ENCODE measurements at regions not wholly inside any gene's neighbourhood (a gene's known extent, or its start where the extent isn't known, plus 50 kb on each side); places are given as distances from the start of the nearest gene placed in this dataset.

GRCh38 chr1:162976628-162977027 lies 92.5 kb upstream of the RGS4 start:
- no peak for DNase-seq (ENCODE audit: low read depth, low spot score)
- no peak overlapping the region for H3K4me3 ChIP-seq
- no peaks in the 10 kb centered on the region for H3K36me3 ChIP-seq (ENCODE audit: insufficient read depth, low read length)
- H3K9ac ChIP-seq (ENCODE audit: insufficient read length) = no peak overlapping the region
- no peaks in the 10 kb centered on the region for H3K9me3 ChIP-seq (ENCODE audit: low read depth, low read length)
- H3K27ac ChIP-seq = no peak overlapping the region
- TF ChIP-seq EZH2 (IDR thresholded peaks at IDR 0.05) (no peak), POLR2AphosphoS5 (IDR thresholded peaks at IDR 0.05; ENCODE audit: borderline replicate concordance, low read depth, low read length) (no peak), FOXP2 (optimal IDR thresholded peaks at IDR 0.05; ENCODE audit: control extremely low read depth, extremely low read length, insufficient read depth) (no peak)

GRCh38 chr1:162974810-162975209 lies 94.4 kb upstream of the RGS4 start:
- H3K36me3 ChIP-seq (ENCODE audit: insufficient read depth, low read length) = no peaks in the 10 kb centered on the region
- no peak overlapping the region for H3K9ac ChIP-seq (ENCODE audit: insufficient read length)
- no peak for DNase-seq (ENCODE audit: low read depth, low spot score)
- no peak for TF ChIP-seq FOXP2 (optimal IDR thresholded peaks at IDR 0.05; ENCODE audit: control extremely low read depth, extremely low read length, insufficient read depth)
- TF ChIP-seq EZH2 (IDR thresholded peaks at IDR 0.05) = no peak
- TF ChIP-seq POLR2AphosphoS5 (IDR thresholded peaks at IDR 0.05; ENCODE audit: borderline replicate concordance, low read depth, low read length) = no peak
- no peak overlapping the region for H3K4me3 ChIP-seq
- H3K9me3 ChIP-seq (ENCODE audit: low read depth, low read length) = no peaks in the 10 kb centered on the region
- H3K27ac ChIP-seq = no peak overlapping the region

GRCh38 chr1:162973381-162973795 lies 95.8 kb upstream of the RGS4 start:
- Histone ChIP-seq H3K27ac (no peak overlapping the region), H3K4me3 (no peak overlapping the region), H3K9me3 (ENCODE audit: low read depth, low read length) (no peaks in the 10 kb centered on the region), H3K9ac (ENCODE audit: insufficient read length) (no peak overlapping the region), H3K36me3 (ENCODE audit: insufficient read depth, low read length) (no peaks in the 10 kb centered on the region)
- DNase-seq (ENCODE audit: low read depth, low spot score) = no peak
- no peak for TF ChIP-seq FOXP2 (optimal IDR thresholded peaks at IDR 0.05; ENCODE audit: control extremely low read depth, extremely low read length, insufficient read depth)
- no peak for TF ChIP-seq EZH2 (IDR thresholded peaks at IDR 0.05)
- TF ChIP-seq POLR2AphosphoS5 (IDR thresholded peaks at IDR 0.05; ENCODE audit: borderline replicate concordance, low read depth, low read length) = no peak

GRCh38 chr1:162972773-162973172 lies 96.4 kb upstream of the RGS4 start:
- no peak for DNase-seq (ENCODE audit: low read depth, low spot score)
- Histone ChIP-seq H3K27ac (no peak overlapping the region), H3K9me3 (ENCODE audit: low read depth, low read length) (no peaks in the 10 kb centered on the region), H3K36me3 (ENCODE audit: insufficient read depth, low read length) (no peaks in the 10 kb centered on the region), H3K9ac (ENCODE audit: insufficient read length) (no peak overlapping the region), H3K4me3 (no peak overlapping the region)
- TF ChIP-seq EZH2 (IDR thresholded peaks at IDR 0.05) = no peak
- TF ChIP-seq FOXP2 (optimal IDR thresholded peaks at IDR 0.05; ENCODE audit: control extremely low read depth, extremely low read length, insufficient read depth) = no peak
- TF ChIP-seq POLR2AphosphoS5 (IDR thresholded peaks at IDR 0.05; ENCODE audit: borderline replicate concordance, low read depth, low read length) = no peak

GRCh38 chr1:162970021-162970420 lies 99.1 kb upstream of the RGS4 start:
- no peak overlapping the region for H3K4me3 ChIP-seq
- no peak for DNase-seq (ENCODE audit: low read depth, low spot score)
- no peak overlapping the region for H3K27ac ChIP-seq
- no peaks in the 10 kb centered on the region for H3K9me3 ChIP-seq (ENCODE audit: low read depth, low read length)
- no peak for TF ChIP-seq POLR2AphosphoS5 (IDR thresholded peaks at IDR 0.05; ENCODE audit: borderline replicate concordance, low read depth, low read length)
- no peak for TF ChIP-seq EZH2 (IDR thresholded peaks at IDR 0.05)
- TF ChIP-seq FOXP2 (optimal IDR thresholded peaks at IDR 0.05; ENCODE audit: control extremely low read depth, extremely low read length, insufficient read depth) = no peak
- H3K9ac ChIP-seq (ENCODE audit: insufficient read length) = no peak overlapping the region
- no peaks in the 10 kb centered on the region for H3K36me3 ChIP-seq (ENCODE audit: insufficient read depth, low read length)

GRCh38 chr1:162966613-162967012 lies 102.5 kb upstream of the RGS4 start:
- H3K36me3 ChIP-seq (ENCODE audit: insufficient read depth, low read length) = no peaks in the 10 kb centered on the region

GRCh38 chr1:162964901-162965300 lies 103.9 kb upstream of the CCDC190 start:
- Histone ChIP-seq H3K4me3 (no peak overlapping the region), H3K9me3 (ENCODE audit: low read depth, low read length) (0 out of 2 replicates have a peak, but pooled peaks cover 2% of the 10 kb centered on the region), H3K36me3 (ENCODE audit: insufficient read depth, low read length) (no peaks in the 10 kb centered on the region), H3K27ac (no peak overlapping the region), H3K9ac (ENCODE audit: insufficient read length) (no peak overlapping the region)
- no peak for DNase-seq (ENCODE audit: low read depth, low spot score)
- TF ChIP-seq FOXP2 (optimal IDR thresholded peaks at IDR 0.05; ENCODE audit: control extremely low read depth, extremely low read length, insufficient read depth) (no peak), EZH2 (IDR thresholded peaks at IDR 0.05) (no peak), POLR2AphosphoS5 (IDR thresholded peaks at IDR 0.05; ENCODE audit: borderline replicate concordance, low read depth, low read length) (no peak)

More at GRCh38 chr1:162966613-162967012, 102.5 kb upstream of the RGS4 start:
- no peak for DNase-seq (ENCODE audit: low read depth, low spot score)
- Histone ChIP-seq H3K4me3 (no peak overlapping the region), H3K9me3 (ENCODE audit: low read depth, low read length) (no peaks in the 10 kb centered on the region), H3K9ac (ENCODE audit: insufficient read length) (no peak overlapping the region), H3K27ac (no peak overlapping the region)
- TF ChIP-seq FOXP2 (optimal IDR thresholded peaks at IDR 0.05; ENCODE audit: control extremely low read depth, extremely low read length, insufficient read depth) = no peak
- TF ChIP-seq EZH2 (IDR thresholded peaks at IDR 0.05) = no peak
- no peak for TF ChIP-seq POLR2AphosphoS5 (IDR thresholded peaks at IDR 0.05; ENCODE audit: borderline replicate concordance, low read depth, low read length)

- no peak for TF ChIP-seq POLR2AphosphoS5 (IDR thresholded peaks at IDR 0.05; ENCODE audit: borderline replicate concordance, low read depth, low read length)
- no peak for TF ChIP-seq EZH2 (IDR thresholded peaks at IDR 0.05)
- TF ChIP-seq FOXP2 (optimal IDR thresholded peaks at IDR 0.05; ENCODE audit: control extremely low read depth, extremely low read length, insufficient read depth) = no peak
- DNase-seq (ENCODE audit: low read depth, low spot score) = no peak
- Histone ChIP-seq H3K27ac (no peak overlapping the region), H3K9me3 (ENCODE audit: low read depth, low read length) (0 out of 2 replicates have a peak, but pooled peaks cover 2% of the 10 kb centered on the region), H3K9ac (ENCODE audit: insufficient read length) (no peak overlapping the region), H3K36me3 (ENCODE audit: insufficient read depth, low read length) (no peaks in the 10 kb centered on the region), H3K4me3 (no peak overlapping the region)
These were observed 95.9 kb upstream of the CCDC190 start for GRCh38 chr1:162956922-162957321.

- Histone ChIP-seq H3K4me3 (no peak overlapping the region), H3K9ac (ENCODE audit: insufficient read length) (no peak overlapping the region), H3K27ac (no peak overlapping the region), H3K36me3 (ENCODE audit: insufficient read depth, low read length) (no peaks in the 10 kb centered on the region), H3K9me3 (ENCODE audit: low read depth, low read length) (no peaks in the 10 kb centered on the region)
- no peak for DNase-seq (ENCODE audit: low read depth, low spot score)
- TF ChIP-seq FOXP2 (optimal IDR thresholded peaks at IDR 0.05; ENCODE audit: control extremely low read depth, extremely low read length, insufficient read depth) (no peak), POLR2AphosphoS5 (IDR thresholded peaks at IDR 0.05; ENCODE audit: borderline replicate concordance, low read depth, low read length) (no peak), EZH2 (IDR thresholded peaks at IDR 0.05) (no peak)
These were observed 93.8 kb upstream of the CCDC190 start for GRCh38 chr1:162954824-162955223.
